ENCODE measurements at regions not wholly inside any gene's neighbourhood (a gene's known extent, or its start where the extent isn't known, plus 50 kb on each side); places are given as distances from the start of the nearest gene placed in this dataset.

DNA sequence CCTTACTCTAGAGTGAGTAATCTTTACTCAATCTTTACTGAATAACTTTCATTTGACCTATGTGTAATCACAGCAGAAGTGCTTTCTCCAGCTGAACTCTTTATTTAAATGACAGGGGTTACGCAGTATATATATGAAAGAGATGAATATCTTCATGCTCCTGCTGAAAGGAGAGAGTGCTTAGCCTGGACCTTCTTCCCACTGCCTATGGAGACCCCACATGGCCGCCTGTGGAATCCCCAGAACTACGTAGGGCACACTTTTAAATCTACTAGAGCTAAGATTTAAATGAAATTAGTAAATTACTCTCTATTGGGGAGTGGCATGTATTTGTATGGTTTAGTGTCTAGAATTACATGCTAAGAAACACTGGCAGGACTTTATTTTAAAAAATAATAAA, 391.2 kb downstream of the ANKRD50 start:
- TF ChIP-seq, protein P1, sequence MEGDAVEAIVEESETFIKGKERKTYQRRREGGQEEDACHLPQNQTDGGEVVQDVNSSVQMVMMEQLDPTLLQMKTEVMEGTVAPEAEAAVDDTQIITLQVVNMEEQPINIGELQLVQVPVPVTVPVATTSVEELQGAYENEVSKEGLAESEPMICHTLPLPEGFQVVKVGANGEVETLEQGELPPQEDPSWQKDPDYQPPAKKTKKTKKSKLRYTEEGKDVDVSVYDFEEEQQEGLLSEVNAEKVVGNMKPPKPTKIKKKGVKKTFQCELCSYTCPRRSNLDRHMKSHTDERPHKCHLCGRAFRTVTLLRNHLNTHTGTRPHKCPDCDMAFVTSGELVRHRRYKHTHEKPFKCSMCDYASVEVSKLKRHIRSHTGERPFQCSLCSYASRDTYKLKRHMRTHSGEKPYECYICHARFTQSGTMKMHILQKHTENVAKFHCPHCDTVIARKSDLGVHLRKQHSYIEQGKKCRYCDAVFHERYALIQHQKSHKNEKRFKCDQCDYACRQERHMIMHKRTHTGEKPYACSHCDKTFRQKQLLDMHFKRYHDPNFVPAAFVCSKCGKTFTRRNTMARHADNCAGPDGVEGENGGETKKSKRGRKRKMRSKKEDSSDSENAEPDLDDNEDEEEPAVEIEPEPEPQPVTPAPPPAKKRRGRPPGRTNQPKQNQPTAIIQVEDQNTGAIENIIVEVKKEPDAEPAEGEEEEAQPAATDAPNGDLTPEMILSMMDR (conservative IDR thresholded peaks at IDR 0.05; ENCODE audit: low read depth, low read length): peak; percentile 15
- H3K4me3 ChIP-seq (ENCODE audit: low read depth, low read length): no peak overlapping the region
- no peak for DNase-seq (ENCODE audit: low read depth)

DNA sequence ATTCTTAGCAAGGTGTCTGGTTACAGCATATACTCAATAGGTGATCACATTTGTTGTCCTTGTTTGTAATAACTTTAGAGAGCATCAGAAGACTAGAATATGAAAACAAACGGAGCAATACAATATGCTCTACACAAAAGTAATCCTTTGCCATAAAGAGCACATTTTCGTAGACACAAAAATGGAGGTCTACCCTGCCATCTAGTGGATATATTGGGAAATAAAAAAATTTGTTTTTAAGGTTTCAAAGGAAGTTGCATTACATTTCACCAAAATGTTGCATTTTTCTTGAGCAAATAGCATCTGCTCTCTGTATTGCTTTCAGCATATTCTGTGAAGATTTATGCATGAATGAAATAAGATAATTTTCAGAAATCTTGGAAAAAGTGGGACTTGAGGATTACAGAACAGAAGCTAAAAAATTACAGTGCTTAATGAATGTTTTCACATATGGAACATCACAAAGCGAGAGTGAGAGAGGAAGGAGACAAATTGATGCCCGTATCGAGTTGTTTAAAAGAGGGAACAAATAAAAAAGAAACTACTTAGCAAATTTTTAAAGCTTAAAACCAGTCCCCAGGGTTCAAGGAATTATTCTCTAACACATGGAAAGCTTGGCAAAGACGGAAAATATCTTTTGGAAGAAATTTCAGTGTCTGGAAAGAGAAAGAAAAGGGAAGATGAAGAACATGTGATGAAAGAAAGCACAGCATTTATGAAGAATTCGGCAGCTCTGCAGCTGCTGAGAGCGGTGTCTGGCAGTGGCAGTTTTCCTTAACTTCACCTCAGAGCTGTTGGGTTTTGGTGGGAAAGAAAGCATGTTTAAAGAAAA, 390.1 kb downstream of the ANKRD50 start:
- H3K4me3 ChIP-seq (ENCODE audit: low read depth, low read length): no peak overlapping the region
- TF ChIP-seq, protein P1 (conservative IDR thresholded peaks at IDR 0.05; ENCODE audit: low read depth, low read length): peak; percentile 59
- no peak for DNase-seq (ENCODE audit: low read depth)

DNA sequence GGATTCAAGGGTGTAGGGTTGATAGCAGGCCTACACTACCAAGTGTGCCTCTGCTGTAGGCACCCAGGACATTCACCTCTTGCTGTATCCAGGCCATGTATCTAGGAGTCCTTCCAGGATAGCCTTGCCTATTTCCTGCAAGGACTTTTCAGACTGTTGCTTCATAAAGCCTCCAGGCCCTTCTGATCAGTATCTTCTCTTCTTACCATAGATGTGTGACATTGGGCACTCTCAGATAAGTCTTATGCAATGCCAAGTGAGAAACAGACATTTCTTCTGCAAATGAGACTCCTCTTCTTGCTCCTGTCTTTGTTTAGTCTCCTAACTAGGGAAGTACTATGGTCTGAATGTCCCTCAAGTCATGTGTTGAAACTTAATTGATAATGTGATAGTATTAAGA, 386.8 kb downstream of the ANKRD50 start:
- no peak overlapping the region for H3K4me3 ChIP-seq (ENCODE audit: low read depth, low read length)
- no peak for DNase-seq (ENCODE audit: low read depth)
- TF ChIP-seq, protein P1 (conservative IDR thresholded peaks at IDR 0.05; ENCODE audit: low read depth, low read length): no peak

DNA sequence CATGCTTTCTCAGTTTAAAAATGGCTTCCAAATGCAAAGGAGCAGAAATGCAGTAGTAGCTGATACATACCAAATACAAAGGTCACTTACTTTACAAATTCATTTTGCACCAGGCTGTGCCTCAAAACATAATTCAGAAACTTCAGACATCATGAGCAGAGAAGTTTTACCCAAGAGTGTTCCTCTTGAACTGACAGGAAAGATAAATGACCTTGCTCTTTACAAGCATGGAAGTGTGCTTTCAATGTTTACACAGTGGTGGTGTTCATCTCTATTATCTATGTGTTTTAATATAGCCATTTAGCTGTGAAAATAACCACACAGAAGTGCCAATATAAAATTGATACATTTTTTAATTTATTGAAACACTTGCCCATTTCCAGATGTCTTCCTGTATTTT, 383.4 kb downstream of the ANKRD50 start:
- TF ChIP-seq, protein P1 (conservative IDR thresholded peaks at IDR 0.05; ENCODE audit: low read depth, low read length): no peak
- DNase-seq (ENCODE audit: low read depth): no peak
- no peak overlapping the region for H3K4me3 ChIP-seq (ENCODE audit: low read depth, low read length)

DNA sequence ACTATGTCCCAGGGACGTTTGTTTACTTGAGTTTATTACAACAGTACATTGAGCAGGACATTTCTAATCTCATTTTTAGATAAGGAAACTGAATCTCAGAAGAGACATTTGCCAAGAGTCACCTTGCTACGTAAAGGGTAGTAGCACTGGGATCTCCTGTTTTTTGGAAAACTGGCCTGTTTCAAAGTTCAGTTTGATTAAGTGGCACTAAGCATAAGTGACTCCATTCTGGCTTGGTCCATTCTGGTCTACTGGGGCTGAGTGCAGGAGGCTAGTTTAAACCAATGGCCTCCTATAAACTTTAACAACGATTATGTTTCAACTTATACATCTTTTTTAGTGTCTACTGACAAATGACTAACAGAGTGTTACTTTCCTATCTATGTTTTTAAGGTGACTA, 382.5 kb downstream of the ANKRD50 start:
- TF ChIP-seq, protein P1 (conservative IDR thresholded peaks at IDR 0.05; ENCODE audit: low read depth, low read length): no peak
- DNase-seq (ENCODE audit: low read depth): no peak

DNA sequence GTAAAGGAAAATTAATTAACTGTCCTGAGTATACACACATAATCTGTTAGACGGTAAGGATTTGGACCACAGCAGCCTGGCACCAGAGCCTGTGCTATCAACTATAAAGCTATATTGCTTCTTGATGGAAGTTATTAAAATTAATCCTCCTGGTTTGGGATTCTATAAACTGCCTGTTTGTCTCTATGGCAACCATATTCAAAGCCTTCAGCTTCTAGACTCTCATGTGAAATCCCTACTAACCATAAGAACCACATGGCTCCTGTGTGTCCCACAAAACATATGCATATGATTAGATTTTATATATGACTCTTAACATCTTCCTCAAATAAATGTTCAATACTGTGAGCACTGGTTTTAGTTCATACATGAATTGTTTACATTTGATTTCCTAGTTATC, 380.8 kb downstream of the ANKRD50 start:
- TF ChIP-seq, protein P1 (conservative IDR thresholded peaks at IDR 0.05; ENCODE audit: low read depth, low read length): no peak
- H3K4me3 ChIP-seq (ENCODE audit: low read depth, low read length): no peak overlapping the region
- DNase-seq (ENCODE audit: low read depth): no peak

More for the DNA sequence above, 382.5 kb downstream of the ANKRD50 start:
- no peak overlapping the region for H3K4me3 ChIP-seq (ENCODE audit: low read depth, low read length)

DNA sequence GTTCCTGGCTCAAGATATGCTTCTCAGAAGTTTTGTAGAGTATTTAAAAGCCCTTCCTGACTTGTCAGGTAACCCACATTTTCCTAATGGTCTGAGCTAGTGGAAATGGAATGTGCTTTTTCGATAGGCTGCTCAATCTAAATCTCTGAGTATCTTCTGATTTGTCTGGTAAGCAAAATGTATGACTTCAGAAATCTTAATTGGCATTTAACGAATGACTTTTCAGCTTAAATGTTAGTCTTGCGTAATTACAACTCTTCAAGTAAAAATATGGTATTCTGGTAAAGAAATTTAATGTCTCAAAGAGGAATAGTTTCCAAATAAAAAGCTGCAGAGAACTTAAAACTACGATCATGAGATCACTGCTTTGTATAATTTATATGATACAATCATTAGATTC, 379.1 kb downstream of the ANKRD50 start:
- TF ChIP-seq, protein P1 (conservative IDR thresholded peaks at IDR 0.05; ENCODE audit: low read depth, low read length): no peak
- no peak for DNase-seq (ENCODE audit: low read depth)

More for the DNA sequence above, 379.1 kb downstream of the ANKRD50 start:
- H3K4me3 ChIP-seq (ENCODE audit: low read depth, low read length): no peak overlapping the region

Data from epithelial cell of proximal tubule (primary cell).